HG02759 (cell line): ENCODE measurements at regions not wholly inside any gene's neighbourhood (a gene's known extent, or its start where the extent isn't known, plus 50 kb on each side); places are given as distances from the start of the nearest gene placed in this dataset.

Experiments used
- ATAC-seq: cut with Tn5 transposase; IDR thresholded peaks from one replicate; pipeline ENCODE4 v1.9.1; 2021; ENCODE audit warnings: mild to moderate bottlenecking, moderate library complexity; ENCODE audit not compliant: unreplicated experiment

GRCh38 chr6:82629921-82630320, 266.3 kb downstream of the TPBG start:
- no peak for ATAC-seq

- no peak for ATAC-seq
Measured at GRCh38 chr6:82641677-82642076, 278.1 kb downstream of the TPBG start.

- no peak for ATAC-seq
Measured at GRCh38 chr6:82645536-82646230, 282.1 kb downstream of the TPBG start.

GRCh38 chr6:82646231-82646615, 282.6 kb downstream of the TPBG start:
- ATAC-seq, result no peak

GRCh38 chr6:82651845-82652335, 288.3 kb downstream of the TPBG start:
- no peak for ATAC-seq

GRCh38 chr6:82679232-82679631, 315.6 kb downstream of the TPBG start:
- no peak for ATAC-seq

GRCh38 chr6:82680192-82680591, 316.6 kb downstream of the TPBG start:
- ATAC-seq, result no peak

- no peak for ATAC-seq
Measured at GRCh38 chr6:82681119-82681714, 317.6 kb downstream of the TPBG start.

- no peak for ATAC-seq
Measured at GRCh38 chr6:82686719-82687118, 323.1 kb downstream of the TPBG start.

GRCh38 chr6:82687855-82688254, 324.2 kb downstream of the TPBG start:
- ATAC-seq, result no peak

GRCh38 chr6:82690283-82690682, 326.7 kb downstream of the TPBG start:
- no peak for ATAC-seq

- no peak for ATAC-seq
Measured at GRCh38 chr6:82691997-82692396, 328.4 kb downstream of the TPBG start.

GRCh38 chr6:82693094-82693493, 329.5 kb downstream of the TPBG start:
- ATAC-seq, result no peak

- ATAC-seq, result no peak
Measured at GRCh38 chr6:82701341-82701740, 337.7 kb downstream of the TPBG start.

GRCh38 chr6:82702574-82702973, 339.0 kb downstream of the TPBG start:
- ATAC-seq, result no peak

GRCh38 chr6:82703230-82703629, 339.6 kb downstream of the TPBG start:
- no peak for ATAC-seq

- no peak for ATAC-seq
Measured at GRCh38 chr6:82704045-82704444, 340.4 kb downstream of the TPBG start.

GRCh38 chr6:82705579-82705978, 342.0 kb downstream of the TPBG start:
- ATAC-seq, result no peak

- ATAC-seq, result no peak
Measured at GRCh38 chr6:82711105-82711827, 347.6 kb downstream of the TPBG start.

- no peak for ATAC-seq
Measured at GRCh38 chr6:82711971-82712370, 348.4 kb downstream of the TPBG start.

- ATAC-seq, result no peak
Measured at GRCh38 chr6:82712389-82712788, 348.8 kb downstream of the TPBG start.

- ATAC-seq, result no peak
Measured at GRCh38 chr6:82712826-82713225, 349.2 kb downstream of the TPBG start.
